HG02981 (cell line): ENCODE measurements at regions not wholly inside any gene's neighbourhood (a gene's known extent, or its start where the extent isn't known, plus 50 kb on each side); places are given as distances from the start of the nearest gene placed in this dataset.

Source experiments
- ATAC-seq: cut with Tn5 transposase; IDR thresholded peaks from one replicate; pipeline ENCODE4 v1.9.1; 2021; ENCODE audit warnings: mild to moderate bottlenecking, moderate library complexity; ENCODE audit not compliant: unreplicated experiment

DNA sequence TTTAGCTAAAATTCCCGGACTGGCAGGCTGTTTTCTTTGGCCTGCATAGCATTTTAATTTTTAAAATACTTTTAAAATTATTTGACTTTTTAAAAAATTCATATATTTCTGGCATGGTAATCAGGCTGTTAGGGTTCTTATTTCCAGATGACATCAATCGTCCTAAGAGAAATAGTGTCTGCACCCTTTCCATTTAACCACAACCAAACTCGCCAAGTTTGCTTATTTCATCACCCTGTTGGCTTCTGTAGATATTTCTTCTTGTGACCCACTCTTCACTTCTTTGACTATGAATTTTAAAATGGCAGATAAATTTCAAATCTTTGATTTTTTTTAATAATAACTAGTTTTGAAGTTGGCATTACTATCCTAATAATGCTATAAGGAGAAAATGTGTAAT is 675.7 kb upstream of the FTMT start:
- no peak for ATAC-seq

DNA sequence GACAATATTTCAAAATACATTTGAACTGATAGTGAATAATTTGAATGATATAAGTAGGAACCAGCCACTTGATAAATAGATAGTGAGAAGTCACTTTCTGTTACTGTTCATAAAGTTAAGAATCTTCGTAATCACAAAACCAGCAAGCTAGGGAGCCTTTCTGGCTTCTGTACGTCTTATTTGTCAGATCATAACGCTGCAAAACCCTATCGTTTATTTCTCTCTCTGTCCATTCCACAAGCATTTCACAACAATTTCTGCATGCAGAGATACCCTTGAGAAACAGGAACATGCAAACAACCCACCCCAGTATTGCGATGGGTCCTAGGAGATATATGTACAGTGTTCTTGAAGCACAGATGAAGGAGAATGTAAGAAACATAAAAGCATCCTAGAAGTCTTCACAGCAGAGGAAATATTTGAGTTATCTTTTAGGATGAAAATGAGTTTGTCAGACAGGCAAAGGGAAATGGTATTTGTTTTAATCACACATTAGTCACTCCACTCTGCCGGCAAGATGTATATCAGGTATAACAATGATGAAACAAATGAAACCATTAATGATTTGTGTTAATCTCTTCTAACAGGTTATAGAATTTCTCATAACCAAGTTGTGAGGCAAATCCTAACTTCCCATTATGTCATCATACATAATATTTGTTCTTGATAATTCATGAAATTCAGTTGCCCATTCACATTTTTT is 668.7 kb upstream of the FTMT start:
- ATAC-seq, result no peak

DNA sequence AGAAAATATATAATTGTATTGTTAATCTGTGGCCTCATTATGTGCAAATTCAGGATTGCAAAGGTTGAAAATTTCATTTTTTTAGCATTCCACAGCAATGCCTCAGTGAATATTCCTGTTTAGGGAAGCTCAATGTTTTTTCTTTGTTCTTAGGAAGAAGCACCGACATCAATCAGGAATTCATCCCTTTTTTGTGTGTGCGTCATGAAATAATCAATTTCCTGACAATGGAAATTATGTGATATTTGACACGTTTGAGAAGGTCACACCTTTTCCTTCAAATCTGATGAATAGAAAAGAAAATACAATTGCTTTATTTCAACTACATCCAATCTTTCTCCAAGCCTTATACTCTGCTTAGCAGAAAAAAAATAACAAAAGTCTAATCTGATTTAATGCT is 662.8 kb upstream of the FTMT start:
- no peak for ATAC-seq

DNA sequence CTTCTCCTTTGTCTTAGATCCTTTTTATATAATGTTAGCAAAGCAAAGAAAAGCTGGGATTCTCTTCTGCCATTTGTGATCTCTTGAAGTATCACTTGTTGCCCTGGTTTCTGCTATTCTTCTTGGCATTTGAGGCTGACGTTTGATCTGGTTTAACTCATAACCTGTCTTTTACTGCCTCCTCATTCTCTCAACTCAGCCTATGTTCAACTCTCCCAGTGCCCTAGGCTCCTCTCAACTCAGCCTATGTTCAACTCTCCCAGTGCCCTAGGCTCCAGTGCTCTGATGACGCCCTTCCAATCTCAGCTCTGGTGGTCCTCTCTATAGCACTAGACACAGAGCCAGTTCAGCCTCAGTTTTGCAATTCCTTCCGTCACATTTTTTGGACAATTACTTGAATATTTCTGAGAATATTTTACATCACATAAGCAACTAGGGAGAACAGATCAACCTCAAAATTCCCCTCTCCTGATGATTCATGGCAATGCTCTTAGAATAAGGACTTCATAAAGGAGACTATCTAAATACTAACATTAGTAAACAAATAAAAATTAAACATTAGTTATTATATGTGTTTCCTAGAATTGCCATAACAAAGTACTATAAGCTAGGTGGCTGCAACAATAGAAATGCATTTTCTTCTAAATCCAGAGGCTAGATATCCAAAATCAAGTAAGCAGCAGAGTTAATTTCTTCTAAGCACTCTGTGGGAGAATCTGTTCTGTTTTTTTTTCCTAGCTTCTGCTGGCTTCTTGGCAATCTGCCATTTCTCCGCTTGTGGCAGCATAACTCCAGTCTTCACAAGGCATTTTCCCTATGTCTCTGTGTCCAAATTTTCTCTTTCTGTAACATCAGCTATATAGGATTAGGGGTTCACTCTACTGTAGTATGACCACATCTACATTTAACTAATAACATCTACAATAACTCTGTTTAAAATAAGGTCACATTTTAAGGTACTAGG is 662.1 kb upstream of the FTMT start:
- ATAC-seq, result no peak

DNA sequence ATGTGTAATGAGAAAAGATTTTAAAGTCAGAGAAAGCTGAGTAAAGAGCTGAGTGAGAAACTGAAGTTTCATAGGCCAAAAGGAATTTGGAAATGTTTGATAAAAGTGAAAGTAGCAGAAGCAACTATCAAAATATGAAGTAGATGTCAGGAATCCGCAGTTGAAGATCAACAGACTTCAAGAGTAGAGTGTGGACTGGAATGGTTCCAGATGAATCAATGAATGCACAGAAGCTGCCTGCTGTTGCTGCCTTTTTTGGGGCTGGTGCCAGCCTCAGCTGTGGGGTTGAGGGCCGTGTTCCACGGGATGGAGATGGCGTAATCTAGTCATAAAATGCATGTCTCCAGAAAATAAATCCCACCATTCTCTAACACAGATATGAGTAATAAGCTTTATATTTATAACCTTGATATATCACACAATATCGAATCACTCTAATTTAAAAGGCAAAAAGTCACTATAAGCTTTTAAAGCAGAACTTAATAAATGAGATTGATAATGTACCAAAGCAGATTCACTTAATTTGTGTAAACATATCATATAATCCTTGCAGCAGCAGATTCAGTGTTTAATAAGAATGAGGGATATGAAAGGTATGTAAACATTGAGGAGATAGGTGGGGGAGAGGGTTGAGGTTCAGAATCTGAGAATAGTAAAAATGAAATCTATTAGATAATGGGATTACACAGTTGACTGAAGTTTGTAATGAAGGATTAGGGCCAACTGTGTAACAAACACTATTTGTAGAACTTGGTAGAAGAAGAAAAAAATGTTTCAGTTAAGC is 652.3 kb upstream of the FTMT start:
- ATAC-seq, result no peak

DNA sequence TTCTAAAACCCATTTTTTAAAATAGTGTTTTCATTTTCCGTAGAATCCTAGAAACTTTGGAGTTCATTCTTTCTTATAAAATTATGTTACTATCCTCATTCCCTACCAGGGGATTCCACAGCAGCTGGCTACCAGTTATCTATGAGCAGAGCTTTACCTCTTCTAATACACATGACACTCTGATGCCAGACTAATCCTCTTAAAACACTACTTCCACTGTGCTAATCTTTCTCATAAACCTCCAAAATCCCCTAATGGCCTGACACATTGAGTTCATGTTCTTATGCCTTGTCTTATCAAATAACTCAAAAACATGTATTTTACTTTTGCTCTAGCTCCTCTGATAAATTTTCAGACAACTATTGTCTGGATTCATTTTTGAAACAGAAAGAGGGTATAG is 633.6 kb upstream of the FTMT start:
- no peak for ATAC-seq

DNA sequence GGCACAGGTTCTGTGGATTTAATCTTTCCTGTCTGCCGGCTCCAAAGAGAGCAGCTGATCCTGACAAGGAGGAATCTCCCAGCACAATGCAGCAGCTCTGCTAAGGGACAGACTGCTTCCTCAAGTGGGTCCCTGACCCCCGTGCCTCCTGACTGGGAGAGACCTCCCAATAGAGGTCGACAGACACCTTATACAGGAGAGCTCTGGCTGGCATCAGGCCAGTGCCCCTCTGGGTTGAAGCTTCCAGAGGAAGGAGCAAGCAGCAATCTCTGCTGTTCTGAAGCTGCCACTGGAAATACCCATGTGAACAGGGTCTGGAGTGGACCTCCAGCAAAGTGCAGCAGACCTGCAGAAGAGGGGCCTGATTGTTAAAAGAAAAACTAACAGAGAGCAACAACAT is 630.2 kb upstream of the FTMT start:
- ATAC-seq, result no peak

DNA sequence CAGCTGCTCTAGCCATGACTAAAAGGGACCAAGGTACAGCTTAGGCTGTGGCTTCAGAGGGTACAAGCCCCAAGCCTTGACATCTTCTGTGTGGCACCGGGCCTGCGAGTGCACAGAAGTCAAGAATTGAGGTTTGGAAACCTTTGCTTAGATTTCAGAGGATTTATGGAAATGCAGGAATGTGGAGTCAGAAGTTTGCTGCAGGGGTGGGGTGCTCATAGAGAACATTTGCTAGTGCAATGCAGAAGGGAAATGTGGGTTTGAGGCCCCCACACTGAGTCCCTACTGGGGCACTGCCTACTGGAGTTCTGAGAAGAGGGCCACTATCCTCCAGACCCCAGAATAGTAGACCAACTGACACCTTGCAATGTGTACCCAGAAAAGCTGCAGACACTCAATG is 624.9 kb upstream of the FTMT start:
- no peak for ATAC-seq

DNA sequence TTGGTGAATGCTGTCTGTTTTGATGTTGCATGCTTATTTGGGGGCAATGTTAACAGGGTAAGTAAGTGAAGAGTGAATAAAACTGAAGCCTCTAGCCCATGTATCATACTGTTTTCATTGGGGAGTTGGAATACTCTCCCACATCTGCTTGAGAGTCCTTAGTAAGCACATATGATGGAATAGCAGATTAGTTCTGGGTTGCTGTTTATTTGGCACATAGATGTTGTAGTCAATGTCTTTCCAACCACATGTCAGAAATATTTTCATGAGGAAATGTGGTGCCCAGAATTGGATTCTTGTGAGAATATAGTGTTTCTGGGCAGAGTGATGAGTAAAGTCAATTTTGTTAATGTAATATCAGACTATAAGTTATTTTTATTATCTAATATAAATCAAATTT is 611.7 kb upstream of the FTMT start:
- ATAC-seq, result no peak

DNA sequence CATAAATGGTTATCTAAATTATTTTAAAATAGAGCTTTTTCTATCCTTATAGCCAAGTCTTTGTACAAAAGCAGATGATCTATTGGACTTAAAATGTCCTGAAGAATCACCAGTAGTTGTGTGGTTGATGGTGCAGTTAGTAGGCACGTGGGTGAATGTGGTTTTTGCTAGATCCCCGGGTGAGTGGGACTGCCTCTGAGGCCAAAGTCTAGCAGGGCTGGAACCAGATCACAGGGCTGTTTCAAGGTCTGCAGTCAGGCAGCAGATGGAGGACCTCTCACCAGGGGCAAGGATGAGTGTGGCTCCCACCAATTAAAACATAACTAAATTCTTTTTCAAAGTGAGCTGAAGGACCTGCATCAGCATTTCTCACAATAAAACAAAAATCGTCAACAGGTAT is 604.7 kb upstream of the FTMT start:
- no peak for ATAC-seq

DNA sequence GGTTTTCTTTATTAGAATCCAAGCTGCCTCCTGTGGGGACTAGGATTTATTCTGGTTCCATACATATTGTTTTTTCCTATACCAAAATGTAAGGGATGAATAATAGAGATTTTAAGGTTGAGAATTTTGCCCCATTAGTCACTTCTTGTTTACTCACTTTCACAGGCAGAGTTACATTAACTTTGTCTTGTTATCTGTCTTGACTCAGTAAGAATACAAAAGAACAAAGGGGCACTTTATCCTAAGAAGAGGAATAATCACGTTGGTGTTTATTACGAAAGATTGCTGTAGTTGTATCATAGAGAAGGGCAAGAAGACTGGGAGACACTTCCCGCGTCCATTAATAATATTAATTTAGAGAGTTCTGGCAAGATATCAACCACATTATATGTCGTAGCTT is 599.7 kb upstream of the FTMT start:
- ATAC-seq, result no peak

DNA sequence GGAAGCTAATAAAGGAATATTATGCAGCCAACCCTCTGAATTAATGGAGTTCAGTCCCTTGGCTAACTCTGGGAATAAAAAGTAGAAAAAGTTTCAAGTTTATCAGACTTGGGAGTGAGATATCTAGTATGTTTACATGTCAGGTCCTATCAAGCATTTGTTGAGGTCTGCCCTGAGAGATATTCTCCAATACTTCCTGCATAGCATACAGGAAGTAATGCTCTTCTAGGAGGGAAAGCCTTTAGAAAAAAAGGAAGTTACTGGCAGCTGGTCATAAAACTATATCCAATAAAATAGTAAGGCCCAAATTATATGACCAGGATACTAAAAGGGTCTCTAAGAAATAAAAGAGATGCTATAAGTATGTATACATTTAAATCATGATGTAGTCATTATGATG is 594.1 kb upstream of the FTMT start:
- ATAC-seq, result no peak

DNA sequence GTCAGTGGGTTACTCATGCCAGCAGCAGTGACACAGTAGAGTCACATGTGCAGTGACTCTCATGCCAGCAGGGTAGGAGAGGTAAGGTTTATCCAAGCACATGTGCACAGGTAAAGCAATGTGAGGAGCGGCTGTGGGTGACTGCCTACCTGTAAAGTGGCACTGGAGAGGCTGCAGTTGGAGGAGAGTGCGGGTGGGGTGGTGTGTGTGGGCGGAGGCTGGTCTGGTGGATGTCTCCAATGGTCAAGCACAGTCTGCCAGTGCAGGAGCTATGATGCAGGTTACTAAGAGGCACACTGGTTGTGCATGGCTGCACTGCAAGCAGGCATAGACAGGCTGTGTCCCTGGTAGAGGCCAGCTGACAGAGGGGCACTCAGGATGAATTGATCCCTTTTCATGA is 588.2 kb upstream of the FTMT start:
- ATAC-seq, result no peak

DNA sequence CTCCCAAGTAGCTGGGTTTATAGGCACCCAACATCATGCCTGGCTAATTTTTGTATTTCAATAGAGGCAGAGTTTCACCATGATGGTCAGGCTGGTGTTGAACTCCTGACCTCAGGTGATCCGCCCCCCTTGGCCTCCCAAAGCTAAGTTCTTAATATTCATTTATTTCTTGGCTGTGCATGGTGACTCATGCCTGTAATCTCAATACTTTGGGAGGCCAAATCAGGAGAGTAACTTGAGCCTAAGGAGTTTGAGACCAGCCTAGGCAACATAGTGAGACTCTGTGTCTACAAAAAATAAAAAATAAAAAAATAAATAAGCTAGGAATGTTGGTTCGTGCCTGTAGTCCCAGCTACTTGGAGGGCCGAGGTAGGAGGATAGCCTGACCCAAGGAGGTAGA is 587.1 kb upstream of the FTMT start:
- no peak for ATAC-seq

DNA sequence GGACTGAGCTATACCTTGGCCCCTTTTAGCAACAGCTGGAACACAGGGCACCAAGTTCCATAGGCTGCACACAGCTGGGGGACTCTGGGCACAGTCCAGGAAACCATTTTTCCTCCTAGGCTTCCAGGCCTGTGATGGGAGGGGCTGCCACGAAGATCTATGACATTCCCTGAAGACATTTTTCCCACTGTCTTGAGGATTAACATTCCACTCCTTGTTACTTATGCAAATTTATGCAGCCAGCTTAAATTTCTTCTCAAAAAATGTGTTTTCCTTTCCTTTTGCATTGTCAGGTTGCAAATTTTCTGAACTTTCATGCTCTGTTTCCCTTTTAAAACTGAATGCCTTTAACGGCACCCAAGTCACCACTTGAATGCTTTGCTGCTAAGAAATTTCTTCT is 580.1 kb upstream of the FTMT start:
- ATAC-seq, result no peak

DNA sequence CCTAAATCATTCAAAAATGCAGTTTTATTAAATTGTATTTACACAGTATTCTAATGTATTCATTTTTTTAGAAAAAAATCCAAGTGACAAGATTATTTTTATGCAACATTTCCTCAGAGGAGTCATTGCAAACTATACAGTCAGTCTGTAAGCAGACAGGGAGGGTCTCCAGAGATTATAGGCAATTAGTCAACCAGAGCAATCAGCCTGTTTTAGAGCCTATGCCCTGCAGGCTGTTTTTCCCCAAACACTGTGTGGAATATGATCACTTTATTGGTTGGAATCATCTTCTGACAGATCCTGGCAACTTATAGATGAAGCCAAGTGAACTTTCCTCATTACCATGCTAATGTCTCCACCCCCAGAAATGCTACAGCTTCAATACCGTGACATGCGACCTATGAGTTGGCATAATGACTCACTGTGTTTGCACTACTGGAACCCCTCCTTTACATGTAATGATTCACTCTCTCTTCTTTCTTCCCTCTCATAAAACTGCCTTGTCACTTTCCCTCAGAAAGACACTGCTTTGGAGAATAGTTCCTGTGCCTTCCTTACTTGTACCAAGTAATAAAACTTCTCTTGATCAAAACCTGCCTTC is 577.7 kb upstream of the FTMT start:
- ATAC-seq, result no peak

DNA sequence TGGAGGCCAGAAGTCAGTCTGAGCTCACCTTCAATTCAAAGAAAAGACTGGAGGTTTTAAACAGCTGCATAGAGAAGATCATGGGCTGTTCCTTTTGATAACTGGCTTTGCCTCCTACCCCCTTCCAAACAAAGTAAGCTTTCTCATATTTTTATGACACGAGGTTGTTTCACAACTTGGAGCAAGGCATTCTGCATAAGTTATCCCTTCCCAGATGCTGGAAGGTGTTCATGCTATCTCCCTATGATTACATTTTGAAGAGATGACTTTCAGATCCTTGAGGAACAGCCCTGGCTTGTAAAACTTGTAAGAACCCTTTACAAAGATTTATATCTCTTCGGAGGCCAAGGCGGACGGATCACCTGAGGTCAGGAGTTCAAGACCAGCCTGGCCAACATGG is 571.9 kb upstream of the FTMT start:
- ATAC-seq, result no peak

DNA sequence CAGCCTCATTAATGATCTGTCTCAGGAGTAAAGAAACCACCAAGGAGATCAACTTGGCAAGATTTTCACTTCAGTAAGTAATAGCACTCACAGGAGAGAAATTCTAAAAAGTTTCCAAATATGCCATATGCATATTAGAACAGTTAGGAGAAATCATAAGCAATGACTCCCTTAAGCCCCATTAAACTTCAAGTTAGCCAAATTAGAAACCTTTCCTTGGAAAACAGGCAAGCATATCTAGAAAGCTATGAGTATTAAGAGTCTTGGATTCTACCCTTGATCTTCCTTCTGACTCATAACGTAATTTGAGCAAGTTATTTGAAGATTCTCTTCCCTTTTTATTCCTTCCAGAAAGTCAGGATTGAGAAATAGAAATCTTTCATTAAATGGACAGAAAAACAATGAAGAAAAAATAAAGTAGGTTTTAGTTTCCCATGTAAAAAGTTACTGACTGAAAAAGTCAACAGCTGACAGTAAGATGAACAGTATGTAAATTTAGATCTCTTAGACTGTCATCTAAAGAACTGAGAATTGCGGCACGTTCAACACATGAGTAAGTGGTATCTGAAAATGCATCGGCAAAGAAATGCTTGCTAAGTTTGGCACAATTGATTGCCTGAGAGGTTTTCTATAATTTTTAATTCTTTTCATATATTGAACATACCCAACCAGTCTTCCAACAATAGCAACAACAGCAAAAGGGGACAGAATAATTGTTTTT is 565.7 kb upstream of the FTMT start:
- ATAC-seq, result no peak

DNA sequence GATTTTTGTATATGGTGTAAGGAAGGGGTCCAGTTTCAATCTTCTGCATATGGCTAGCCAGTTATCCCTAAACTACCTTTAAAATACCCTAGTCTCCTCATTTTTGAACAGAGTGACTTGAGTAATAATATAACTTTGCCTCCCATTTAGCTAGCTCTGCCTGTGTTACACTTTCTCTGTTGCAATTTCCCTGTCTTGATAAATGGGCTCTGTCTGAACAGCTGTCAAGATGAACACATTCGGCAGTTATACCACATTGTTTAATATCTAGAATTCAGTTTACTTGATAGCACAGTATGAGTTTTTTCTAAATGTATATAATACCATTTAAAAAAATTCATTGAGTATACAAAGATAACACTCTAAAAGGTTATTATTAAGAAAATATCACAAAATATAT is 562.9 kb upstream of the FTMT start:
- ATAC-seq, result no peak

DNA sequence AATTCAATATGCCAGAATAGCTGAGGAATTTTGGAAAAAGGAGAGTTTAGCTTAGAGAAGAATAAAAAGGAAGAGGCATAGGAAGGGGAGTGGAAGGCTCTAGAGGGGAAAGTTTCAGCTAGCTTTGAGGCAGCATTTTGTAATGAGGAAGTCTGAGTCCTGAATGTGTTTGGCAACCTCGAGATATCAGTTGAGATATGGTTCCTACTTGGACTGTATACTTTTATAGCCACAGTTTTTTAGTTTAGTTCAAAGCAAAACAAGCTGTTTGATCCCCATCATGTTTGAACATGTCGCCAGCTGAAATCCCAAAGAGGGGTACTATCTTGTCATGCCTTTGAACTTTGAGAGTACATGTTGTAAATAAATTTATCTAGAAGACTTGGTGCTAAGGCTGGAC is 559.0 kb upstream of the FTMT start:
- ATAC-seq, result no peak

DNA sequence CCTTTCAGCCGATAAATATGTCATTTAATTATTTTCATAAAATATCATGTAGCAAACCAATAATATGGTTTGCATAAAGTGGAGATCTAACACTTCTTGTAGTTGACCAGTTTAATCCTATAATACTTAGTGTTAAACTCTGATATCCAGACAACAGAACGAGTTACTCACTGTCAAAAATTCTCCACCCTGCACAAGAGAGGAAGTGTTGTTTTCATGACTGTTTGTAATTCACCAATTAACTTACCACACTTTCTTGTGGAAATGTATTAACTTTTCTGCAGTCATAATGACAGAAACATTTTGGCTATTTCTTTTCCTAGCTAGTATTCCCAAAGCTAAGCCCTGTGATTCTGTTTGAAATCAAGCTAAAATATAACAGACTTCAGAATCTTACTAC is 555.3 kb upstream of the FTMT start:
- ATAC-seq, result no peak
